NT2/D1 (cell line): ENCODE measurements at regions not wholly inside any gene's neighbourhood (a gene's known extent, or its start where the extent isn't known, plus 50 kb on each side); places are given as distances from the start of the nearest gene placed in this dataset.

Source experiments
- DNase-seq: peaks from one replicate; pipeline ENCODE4 v3.0.0-alpha.2; 2011; ENCODE audit warnings: low read depth, low spot score
- H3K27me3 ChIP-seq: 2 replicates; pipeline ENCODE4 v1.6.0; 2011; ENCODE audit warnings: mild to moderate bottlenecking; ENCODE audit not compliant: insufficient read length, insufficient read depth
- H3K36me3 ChIP-seq: 2 replicates; pipeline ENCODE4 v1.6.1; 2011; ENCODE audit warnings: mild to moderate bottlenecking, low read length, mixed read lengths; ENCODE audit not compliant: insufficient read depth, insufficient read length
- H3K4me1 ChIP-seq: 2 replicates; pipeline ENCODE4 v1.5.1; 2011; ENCODE audit not compliant: insufficient read depth, insufficient read length
- H3K4me3 ChIP-seq: 2 replicates; pipeline ENCODE4 v1.5.1; 2011; ENCODE audit warnings: low read depth; ENCODE audit not compliant: insufficient read length
- H3K9ac ChIP-seq: 2 replicates; pipeline ENCODE4 v1.6.0; 2011; ENCODE audit warnings: low read depth; ENCODE audit not compliant: insufficient read length
- H3K9me3 ChIP-seq: 2 replicates; pipeline ENCODE4 v1.5.1; 2011; ENCODE audit warnings: mild to moderate bottlenecking, low read length; ENCODE audit not compliant: insufficient read depth
- SUZ12 ChIP-seq: IDR thresholded peaks from 2 replicates; pipeline ENCODE4 v1.6.1; 2011; ENCODE audit not compliant: insufficient read length, insufficient read depth; ENCODE audit errors: extremely low read depth
- YY1 ChIP-seq: IDR thresholded peaks from 2 replicates; pipeline ENCODE4 v1.6.1; 2011; ENCODE audit not compliant: insufficient read length, insufficient read depth
- ZNF274 ChIP-seq: IDR thresholded peaks from 2 replicates; pipeline ENCODE4 v1.6.1; 2011; ENCODE audit warnings: mild to moderate bottlenecking, low read depth, low read length

- no peaks in the 10 kb centered on the region for H3K9me3 ChIP-seq
- TF ChIP-seq SUZ12 (no peak), YY1 (no peak)
- H3K27me3 ChIP-seq, result no peaks in the 10 kb centered on the region
- H3K36me3 ChIP-seq, result no peaks in the 10 kb centered on the region
- H3K4me1 ChIP-seq, result no peaks in the 10 kb centered on the region
- H3K4me3 ChIP-seq, result no peak overlapping the region
- no peak for DNase-seq
- H3K9ac ChIP-seq, result no peak overlapping the region
Observed at GRCh38 chr16:25416002-25416401, 158.4 kb upstream of the ZKSCAN2 start.

GRCh38 chr16:25413975-25414374 lies 156.3 kb upstream of the ZKSCAN2 start:
- Histone ChIP-seq H3K4me1 (no peaks in the 10 kb centered on the region), H3K9me3 (no peaks in the 10 kb centered on the region), H3K4me3 (no peak overlapping the region), H3K9ac (no peak overlapping the region), H3K36me3 (no peaks in the 10 kb centered on the region), H3K27me3 (no peaks in the 10 kb centered on the region)
- no peak for DNase-seq
- TF ChIP-seq ZNF274, result no peak
- no peak for TF ChIP-seq YY1
- TF ChIP-seq SUZ12, result no peak

GRCh38 chr16:25413133-25413532 lies 155.5 kb upstream of the ZKSCAN2 start:
- no peak for TF ChIP-seq ZNF274
- no peak for TF ChIP-seq SUZ12
- no peak for TF ChIP-seq YY1
- no peak overlapping the region for H3K9ac ChIP-seq
- no peak overlapping the region for H3K4me3 ChIP-seq
- H3K36me3 ChIP-seq, result no peaks in the 10 kb centered on the region
- H3K27me3 ChIP-seq, result no peaks in the 10 kb centered on the region
- no peaks in the 10 kb centered on the region for H3K9me3 ChIP-seq
- no peak for DNase-seq
- H3K4me1 ChIP-seq, result no peaks in the 10 kb centered on the region

- no peaks in the 10 kb centered on the region for H3K9me3 ChIP-seq
- TF ChIP-seq YY1 (no peak), ZNF274 (no peak), SUZ12 (no peak)
- H3K4me3 ChIP-seq, result no peak overlapping the region
- no peaks in the 10 kb centered on the region for H3K27me3 ChIP-seq
- no peak overlapping the region for H3K9ac ChIP-seq
- DNase-seq, result no peak
- H3K4me1 ChIP-seq, result no peaks in the 10 kb centered on the region
- no peaks in the 10 kb centered on the region for H3K36me3 ChIP-seq
Observed at GRCh38 chr16:25411396-25412081, 153.9 kb upstream of the ZKSCAN2 start.

GRCh38 chr16:25403852-25404251 lies 146.2 kb upstream of the ZKSCAN2 start:
- H3K4me1 ChIP-seq, result no peaks in the 10 kb centered on the region
- no peak overlapping the region for H3K4me3 ChIP-seq
- peaks cover 21% of the 10 kb centered on the region; the same call in 1 of the 2 replicates for H3K9me3 ChIP-seq
- no peak overlapping the region for H3K9ac ChIP-seq
- TF ChIP-seq ZNF274, result no peak
- no peak for TF ChIP-seq SUZ12
- no peak for TF ChIP-seq YY1
- no peak for DNase-seq
- H3K27me3 ChIP-seq, result no peaks in the 10 kb centered on the region
- H3K36me3 ChIP-seq, result no peaks in the 10 kb centered on the region

- Histone ChIP-seq H3K27me3 (no peaks in the 10 kb centered on the region), H3K9ac (no peak overlapping the region), H3K9me3 (peaks cover 32% of the 10 kb centered on the region), H3K4me1 (no peaks in the 10 kb centered on the region), H3K4me3 (no peak overlapping the region), H3K36me3 (no peaks in the 10 kb centered on the region)
- TF ChIP-seq ZNF274, result no peak
- TF ChIP-seq SUZ12, result no peak
- no peak for TF ChIP-seq YY1
- DNase-seq, result no peak
Observed at GRCh38 chr16:25395528-25395927, 137.9 kb upstream of the ZKSCAN2 start.

GRCh38 chr16:25390761-25391160 lies 133.1 kb upstream of the ZKSCAN2 start:
- Histone ChIP-seq H3K9ac (no peak overlapping the region), H3K4me3 (no peak overlapping the region), H3K4me1 (no peaks in the 10 kb centered on the region), H3K36me3 (no peaks in the 10 kb centered on the region), H3K9me3 (peaks cover 21% of the 10 kb centered on the region), H3K27me3 (no peaks in the 10 kb centered on the region)
- TF ChIP-seq SUZ12 (no peak), YY1 (no peak), ZNF274 (no peak)
- no peak for DNase-seq
